Jurkat, Clone E6-1 (cell line): ENCODE measurements at regions not wholly inside any gene's neighbourhood (a gene's known extent, or its start where the extent isn't known, plus 50 kb on each side); places are given as distances from the start of the nearest gene placed in this dataset.

ENCODE experiments used
- DNase-seq: peaks from one replicate; pipeline ENCODE4 v3.0.0-alpha.2; 2011; ENCODE audit warnings: low read depth, low spot score
- H3K4me3 ChIP-seq: 2 replicates; pipeline ENCODE4 v1.5.1; 2011; ENCODE audit warnings: mild to moderate bottlenecking, low read length, control low read depth, moderate library complexity

DNA sequence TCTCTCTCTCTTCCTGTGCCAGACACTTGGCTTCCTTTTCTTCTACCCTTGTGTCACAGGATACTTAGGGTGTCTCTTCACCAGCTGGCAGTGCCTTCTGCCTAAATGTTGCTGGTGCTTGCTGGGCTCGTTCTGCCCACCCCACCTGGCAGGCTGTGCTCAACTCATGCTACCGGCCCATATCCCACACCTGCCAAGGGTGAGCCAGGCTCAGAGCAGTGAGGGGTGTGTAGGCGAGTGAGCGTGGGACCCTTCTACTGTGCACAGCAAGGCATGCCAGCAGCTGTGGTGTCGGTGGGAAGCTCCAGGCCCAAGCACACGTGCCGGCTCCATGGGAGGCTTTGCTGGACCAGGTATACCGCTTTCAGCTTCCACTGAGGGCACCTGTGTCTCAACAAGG, 1626.7 kb upstream of the ACO1 start:
- no peak overlapping the region for H3K4me3 ChIP-seq
- DNase-seq = no peak

DNA sequence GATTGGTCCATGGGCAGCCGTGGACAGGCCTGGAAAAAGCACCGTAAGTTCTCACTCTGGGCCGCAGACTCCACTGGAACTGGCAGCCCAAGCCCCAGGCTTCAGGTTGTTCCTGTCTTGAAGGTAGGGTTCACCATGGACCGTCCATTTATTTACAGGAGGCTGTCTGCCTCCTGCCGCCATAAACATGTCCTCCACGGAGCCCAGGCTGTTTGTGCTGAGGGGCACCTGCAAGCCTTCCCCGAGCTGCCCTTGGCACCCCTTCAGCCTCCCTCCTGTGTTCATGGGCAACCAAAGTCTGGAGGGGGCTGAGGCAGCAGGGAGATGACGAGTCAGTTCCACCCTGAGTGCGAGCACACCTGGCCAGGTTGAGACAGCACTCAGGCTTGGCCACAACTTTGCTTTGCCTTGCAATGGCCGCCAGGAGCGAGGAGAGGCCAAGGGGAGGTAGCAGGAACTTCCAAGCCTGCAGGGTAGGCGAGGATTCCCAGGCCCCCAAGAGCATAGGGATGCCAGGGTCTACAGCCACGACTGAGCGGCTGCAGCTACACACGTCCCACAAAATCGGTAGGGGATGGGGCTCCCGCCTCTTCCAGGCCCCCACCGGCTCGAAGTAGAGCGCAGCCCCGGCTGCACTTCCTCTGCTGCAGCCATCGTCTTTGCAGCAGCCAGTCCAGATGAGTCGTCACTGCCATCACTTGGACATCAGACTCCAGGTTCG, 1625.6 kb upstream of the ACO1 start:
- DNase-seq = no peak
- no peak overlapping the region for H3K4me3 ChIP-seq

DNA sequence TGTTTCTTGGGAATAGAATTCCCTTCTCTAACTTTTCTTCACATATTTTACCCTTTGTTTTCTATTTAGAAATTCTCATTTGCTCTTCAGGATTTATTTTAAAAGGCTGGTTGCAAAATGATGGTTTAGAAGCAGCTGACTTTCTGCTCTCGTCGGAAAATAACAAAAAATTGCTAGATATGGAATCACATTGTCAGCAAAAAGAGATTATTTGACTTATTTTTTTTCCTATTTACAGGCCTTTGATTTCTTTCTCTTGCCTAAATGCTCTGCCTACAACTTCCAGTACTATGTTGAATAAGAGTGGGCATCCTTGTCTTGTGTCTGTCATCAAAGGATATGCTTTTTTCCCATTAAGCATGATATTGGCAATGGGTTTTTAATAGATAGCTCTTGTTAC, 1619.1 kb upstream of the ACO1 start:
- no peak for DNase-seq
- no peak overlapping the region for H3K4me3 ChIP-seq

DNA sequence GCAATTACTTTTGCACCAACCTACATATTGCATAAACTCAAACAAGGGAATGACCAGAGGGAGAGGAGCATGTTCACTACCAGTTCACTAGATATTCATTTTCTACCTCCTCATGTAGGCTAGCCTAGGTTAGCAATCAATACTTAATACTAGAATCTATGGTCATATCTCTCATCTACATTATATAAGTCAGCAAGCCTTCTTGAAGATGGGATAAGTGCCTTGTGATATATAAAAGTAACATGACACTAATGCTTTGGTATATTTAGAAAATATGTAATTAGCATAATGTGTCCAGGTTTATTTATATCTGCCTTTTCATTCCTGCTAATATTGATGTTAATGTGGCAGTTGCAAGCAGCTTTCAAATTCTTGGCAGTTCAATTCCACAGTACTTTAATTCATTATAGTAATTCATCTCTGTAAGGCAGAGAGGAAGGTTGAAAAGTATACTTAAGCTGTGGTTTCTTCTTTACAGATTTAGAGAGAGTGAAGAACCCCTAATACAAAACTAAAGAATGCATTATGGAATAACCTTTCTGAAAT, 1613.2 kb upstream of the ACO1 start:
- no peak for DNase-seq
- no peak overlapping the region for H3K4me3 ChIP-seq

DNA sequence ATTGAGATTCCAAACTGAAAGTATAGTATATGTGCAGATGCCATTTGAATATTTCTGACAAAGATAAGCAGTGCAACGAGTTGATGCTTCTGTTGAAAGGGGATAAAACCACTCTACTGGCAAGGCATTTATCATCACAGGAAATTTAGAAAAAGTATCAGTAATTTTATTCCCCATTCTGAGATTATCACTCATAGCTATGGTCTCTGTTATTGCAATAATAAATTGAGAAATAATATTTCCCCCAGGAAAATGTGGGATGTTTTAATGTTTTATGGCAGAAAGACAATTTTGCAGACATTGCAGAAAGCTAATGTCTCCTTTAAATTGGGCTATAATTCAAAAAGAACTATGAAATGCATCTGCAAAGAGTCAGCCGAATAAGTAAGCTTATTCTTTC, 1612.7 kb upstream of the ACO1 start:
- DNase-seq = no peak
- H3K4me3 ChIP-seq = no peak overlapping the region

DNA sequence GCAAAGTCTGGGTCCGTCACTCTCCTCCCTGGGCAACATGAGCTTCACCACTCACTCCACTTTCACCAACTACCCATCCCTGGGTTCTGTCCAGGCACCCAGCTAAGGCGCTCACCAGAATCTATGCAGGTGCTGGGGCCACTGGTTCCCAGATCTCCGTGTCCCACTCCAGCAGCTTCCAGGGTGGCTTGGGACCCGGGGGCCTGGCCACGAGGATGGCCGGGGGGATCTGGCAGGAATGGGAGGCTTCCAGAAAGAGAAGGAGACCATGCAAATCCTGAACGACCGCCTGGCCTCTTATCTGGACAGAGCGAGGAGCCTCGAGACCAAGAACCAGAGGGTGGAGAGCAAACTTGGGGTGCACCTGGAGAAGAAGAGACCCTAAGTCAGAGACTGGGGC, 1611.0 kb upstream of the ACO1 start:
- no peak overlapping the region for H3K4me3 ChIP-seq
- no peak for DNase-seq

DNA sequence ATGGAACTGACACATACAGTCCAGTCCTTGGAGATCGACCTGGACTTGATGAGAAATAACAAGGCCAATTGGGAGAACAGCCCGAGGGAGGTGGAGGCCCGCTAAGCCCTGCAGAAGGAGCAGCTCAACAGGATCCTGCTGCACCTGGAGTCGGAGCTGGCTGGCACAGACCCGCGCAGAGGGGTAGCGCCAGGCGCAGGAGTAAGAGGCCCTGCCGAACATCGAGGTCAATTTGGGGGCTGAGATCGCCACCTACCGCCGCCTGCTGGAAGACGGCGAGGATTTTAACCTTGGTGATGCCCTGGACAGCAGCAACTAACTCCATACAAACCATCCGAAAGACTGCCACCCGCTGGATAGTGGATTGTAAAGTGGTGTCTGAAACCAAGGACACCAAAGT, 1610.1 kb upstream of the ACO1 start:
- H3K4me3 ChIP-seq = no peak overlapping the region
- no peak for DNase-seq

DNA sequence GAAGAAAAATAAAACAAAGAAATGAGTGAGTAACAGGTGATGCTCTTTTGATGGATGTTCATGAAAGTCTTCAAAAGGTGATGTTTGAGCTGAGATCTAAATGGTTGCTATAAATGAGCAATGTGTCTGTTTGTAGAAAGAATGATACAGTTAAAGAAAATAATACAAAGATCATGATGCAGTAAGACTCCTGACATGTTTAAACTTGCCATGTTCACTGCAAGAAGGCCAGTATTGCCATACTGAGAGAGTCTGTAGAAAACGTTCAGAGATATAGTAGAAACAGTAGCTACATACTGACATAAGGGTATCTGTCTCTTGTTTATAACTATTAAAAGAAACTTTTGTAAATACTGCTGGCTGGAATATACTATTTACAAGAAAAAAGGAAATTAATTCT, 1609.2 kb upstream of the ACO1 start:
- no peak overlapping the region for H3K4me3 ChIP-seq
- DNase-seq = no peak

DNA sequence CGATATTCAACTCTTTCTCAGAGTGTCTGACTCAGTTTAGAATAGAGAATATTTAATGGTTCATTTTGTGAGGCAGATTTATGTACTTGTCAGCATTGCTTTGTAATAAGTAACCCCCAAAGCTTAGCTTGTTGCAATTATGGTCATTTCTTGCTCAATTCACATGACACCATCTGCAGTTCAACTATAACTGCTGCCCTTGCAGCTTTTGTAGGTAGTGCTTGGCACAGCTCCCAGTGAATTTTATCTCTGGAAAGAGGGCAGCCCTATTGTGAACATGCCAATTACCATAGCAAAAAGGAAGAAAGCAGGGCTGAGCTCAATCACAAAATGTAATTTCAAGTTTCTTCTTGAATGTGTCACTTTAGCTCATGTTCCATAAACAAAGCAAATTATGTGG, 1587.7 kb upstream of the ACO1 start:
- no peak for DNase-seq

DNA sequence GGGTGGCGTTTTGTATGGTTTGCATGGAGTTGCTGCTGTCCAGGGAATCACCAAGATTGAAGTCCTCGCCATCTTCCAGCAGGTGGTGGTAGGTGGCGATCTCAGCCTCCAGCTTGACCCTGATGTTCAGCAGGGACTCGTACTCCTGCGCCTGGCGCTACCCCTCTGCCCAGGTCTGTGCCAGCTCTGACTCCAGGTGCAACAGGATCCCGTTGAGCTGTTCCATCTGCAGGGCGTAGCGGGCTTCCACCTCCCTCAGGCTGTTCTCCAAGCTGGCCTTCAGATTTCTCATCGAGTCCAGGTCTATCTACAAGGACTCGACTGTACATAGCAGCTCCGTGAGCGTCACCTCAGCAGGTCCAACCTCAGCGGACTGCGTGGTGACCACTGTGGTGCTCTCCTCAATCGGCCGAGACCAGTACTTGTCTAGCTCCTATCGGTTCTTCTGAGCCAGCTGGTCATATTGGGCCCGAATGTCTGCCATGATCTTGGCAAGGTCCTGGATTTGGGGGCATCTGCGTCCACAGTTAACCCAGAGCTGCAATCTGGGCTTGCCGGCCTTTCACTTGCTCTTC, 1584.8 kb upstream of the ACO1 start:
- no peak for DNase-seq
- H3K4me3 ChIP-seq = no peak overlapping the region

More for the DNA sequence above, 1587.7 kb upstream of the ACO1 start:
- no peak overlapping the region for H3K4me3 ChIP-seq

DNA sequence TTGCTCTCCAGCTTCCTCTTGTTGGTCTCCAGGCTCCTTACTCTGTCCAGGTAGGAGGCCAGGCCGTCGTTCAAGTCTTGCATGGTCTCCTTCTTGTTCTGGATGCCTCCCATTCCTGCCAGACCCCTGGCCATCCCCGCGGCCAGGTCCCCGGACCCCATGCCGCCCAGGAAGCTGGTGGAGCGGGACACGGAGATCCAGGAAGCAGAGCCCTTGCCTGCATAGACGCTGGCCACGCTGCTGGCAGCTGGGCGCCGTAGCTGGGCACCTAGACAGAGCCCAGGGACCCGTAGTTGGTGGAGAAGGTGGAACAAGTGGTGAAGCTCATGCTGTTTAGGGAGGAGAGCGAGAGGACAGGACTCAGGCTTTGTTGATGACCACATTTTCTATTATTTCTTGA, 1584.0 kb upstream of the ACO1 start:
- no peak for DNase-seq
- no peak overlapping the region for H3K4me3 ChIP-seq

DNA sequence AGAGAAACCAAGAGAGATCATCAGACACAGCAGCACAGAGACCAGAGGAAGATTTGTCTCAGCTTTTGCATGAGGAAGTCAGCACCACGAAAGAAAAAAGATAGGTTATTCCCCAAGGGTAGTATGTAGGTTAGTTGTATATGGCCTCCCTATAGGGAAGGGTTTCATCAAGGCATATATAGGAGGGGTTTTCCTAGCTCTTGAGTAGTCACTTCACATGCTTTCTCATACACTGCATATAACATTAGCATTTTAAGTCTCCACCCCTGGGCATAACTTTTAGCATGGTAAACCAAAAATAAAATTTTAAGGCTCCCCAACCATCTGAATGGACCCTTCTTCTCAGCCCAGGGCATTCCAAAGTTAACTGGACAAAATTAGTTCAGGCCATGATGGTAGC, 1571.6 kb upstream of the ACO1 start:
- H3K4me3 ChIP-seq = no peak overlapping the region
- DNase-seq = no peak

DNA sequence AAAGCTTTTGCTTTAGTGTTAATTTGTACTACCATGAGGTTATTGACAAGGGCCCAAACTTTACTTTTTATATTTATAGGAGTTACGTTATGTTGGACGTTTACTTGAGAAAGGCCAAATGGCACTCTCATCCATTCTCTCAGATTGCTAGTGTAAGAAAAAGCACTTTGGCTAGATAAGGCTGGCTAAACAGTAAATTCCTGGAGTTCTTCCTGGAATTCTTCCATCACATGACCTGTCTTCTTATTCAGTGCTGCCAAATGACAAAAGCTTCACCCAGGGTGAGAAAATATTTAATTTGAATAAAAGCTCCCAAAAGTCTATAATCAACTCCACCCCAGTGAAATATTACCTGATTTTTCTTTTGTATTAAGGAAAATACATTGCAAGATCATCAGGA, 1568.9 kb upstream of the ACO1 start:
- no peak for DNase-seq
- no peak overlapping the region for H3K4me3 ChIP-seq

DNA sequence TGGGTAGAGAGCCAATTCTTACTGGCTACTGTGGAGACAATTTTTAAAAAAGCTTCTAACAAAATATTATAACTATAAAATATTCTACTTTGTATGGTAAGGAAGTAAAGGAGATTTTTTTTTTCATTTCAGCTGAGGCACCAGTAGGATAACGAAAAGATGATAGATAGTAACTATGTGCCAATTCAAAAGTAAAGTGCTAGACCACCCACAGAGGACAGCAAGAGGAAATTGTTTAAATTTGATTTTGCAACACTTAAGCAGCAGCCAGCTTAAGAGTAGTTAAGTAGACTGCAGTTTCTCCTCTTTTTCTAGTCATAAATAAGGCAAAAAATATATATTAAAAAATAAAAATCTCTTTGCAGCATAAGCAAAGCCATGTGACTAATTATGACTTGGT, 1539.3 kb upstream of the ACO1 start:
- DNase-seq = no peak
- no peak overlapping the region for H3K4me3 ChIP-seq

DNA sequence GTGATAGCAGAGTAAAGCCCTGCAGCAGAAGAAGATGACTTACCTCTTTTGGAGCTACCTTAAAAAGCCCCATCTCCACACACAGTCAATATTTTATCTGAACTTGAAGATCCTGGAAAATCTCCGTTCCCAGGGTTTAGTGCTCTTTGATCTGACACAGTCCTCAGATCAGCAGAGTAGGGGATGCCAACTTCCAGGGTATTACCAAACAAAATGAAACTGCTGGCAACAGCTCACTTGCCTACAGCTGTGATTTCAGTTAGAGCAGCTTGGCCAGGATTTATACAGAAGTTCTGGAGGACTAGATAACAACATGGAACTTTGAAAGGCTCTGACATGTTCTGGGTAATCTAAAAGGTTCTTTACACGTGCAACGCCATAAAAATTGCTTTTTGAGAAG, 1537.8 kb upstream of the ACO1 start:
- H3K4me3 ChIP-seq = no peak overlapping the region
- DNase-seq = no peak

DNA sequence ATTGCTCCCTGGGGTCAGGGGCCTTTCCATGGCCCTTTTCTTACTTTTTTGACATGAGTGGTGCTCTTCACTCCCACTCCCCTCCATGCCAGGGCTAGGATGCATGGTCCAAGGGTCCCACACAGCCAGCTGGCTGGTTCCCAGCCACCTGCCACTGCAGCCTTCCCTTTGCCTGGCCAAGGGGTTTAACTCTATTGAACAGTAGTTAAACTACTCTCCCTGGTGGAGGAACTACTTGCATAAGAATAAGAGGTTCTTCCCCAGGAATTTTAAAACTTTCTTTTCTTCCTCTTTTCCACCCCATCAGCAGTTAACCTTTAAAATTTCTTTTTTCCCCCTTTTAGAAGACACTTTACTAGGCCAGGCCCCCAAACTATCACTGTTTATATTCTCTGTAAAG, 1532.8 kb upstream of the ACO1 start:
- DNase-seq = no peak

DNA sequence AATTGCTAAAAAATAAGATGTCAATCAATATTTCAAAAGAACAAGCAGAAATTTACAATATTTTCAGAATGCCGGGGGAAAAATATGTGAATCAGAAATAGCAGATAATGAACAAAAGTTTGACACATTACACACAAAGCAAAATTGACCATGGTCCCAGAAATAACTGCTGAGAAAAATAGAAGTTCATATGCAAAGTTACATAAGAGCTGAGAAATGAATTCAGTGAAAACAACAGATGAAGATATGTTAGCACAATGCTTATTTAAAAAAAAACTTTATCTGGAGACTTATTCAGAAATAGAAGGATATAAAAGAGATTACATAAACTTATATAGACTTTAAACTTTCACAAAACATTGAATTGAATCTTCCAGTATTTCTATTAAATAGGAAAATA, 1483.7 kb upstream of the ACO1 start:
- no peak overlapping the region for H3K4me3 ChIP-seq
- no peak for DNase-seq

More for the DNA sequence above, 1532.8 kb upstream of the ACO1 start:
- no peak overlapping the region for H3K4me3 ChIP-seq

DNA sequence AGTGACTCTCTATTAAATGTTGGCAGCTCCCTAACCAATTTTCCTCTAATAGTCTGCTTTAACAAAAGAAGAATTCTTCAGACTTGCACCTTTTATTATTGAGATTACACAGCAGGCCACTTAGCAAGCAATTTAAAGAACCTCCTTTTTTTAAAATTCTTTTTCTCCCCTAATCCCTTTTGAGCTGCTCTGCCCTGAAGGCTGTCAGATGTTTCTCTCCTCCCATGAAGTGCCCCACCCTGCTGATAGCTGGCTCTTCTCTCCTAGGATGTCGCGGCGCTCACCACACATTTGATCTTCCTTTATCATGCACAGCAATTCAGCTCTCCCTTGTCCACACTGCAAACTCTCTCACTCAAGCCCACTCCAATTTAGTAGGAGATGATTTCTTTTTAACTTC, 1471.1 kb upstream of the ACO1 start:
- no peak overlapping the region for H3K4me3 ChIP-seq
- no peak for DNase-seq

DNA sequence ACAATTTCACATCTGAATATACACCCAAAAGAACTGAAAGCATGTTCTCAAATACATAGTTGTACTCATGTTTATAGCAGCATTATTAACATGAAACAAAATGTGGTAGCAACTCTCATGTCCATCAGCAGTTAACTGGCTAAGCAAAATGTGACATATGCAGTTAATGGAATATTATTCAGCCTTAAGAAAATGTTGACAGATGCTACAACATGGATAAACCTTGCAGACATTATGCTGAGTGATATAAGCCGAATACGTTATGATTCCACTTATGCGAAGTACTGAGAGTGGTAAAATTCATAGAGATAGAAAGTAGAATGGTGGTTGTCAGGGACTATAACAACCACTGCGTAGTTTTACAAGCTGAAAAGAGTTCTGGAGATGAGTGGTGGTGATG, 1469.0 kb upstream of the ACO1 start:
- no peak overlapping the region for H3K4me3 ChIP-seq
- no peak for DNase-seq

DNA sequence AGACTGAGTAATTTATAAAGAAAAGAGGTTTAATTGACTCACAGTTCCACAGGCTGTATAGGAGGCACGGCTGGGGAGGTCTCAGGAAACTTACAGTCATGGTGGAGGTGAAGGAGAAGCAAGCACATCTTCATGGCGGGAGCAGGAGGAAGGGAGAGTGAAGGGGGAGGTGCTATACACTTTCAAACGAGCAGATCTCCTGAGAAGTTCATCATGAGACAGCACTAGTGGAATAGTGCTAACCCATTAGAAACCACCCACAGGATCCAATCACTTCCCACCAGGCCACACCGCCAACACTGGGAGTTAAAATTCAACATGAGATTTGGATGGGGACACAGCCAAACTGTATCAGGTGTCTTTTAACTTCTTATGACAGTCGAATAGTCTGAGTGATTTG, 1459.3 kb upstream of the ACO1 start:
- no peak for DNase-seq
- H3K4me3 ChIP-seq = no peak overlapping the region

DNA sequence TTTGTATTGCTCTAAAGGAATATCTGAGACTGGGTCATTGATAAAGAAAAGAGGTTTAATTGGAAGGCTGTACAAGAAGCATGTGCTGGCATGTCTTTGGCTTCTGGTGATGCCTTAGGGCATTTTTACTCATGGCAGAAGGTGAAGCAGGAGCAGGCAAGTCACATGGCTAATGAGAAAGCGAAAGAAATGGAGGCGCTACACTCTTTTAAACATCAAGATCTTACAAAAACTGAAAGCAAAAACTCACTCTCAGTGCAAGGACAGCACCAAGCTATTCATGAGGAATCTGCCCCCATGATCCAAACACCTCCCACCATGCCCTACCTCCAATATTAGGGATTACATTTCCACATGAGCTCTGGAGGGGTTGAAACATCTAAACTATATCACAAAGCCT, 1458.8 kb upstream of the ACO1 start:
- H3K4me3 ChIP-seq = no peak overlapping the region
- DNase-seq = no peak
